ENCODE measurements at regions not wholly inside any gene's neighbourhood (a gene's known extent, or its start where the extent isn't known, plus 50 kb on each side); places are given as distances from the start of the nearest gene placed in this dataset.
A peak's percentile ranks its signal among the peaks of the same experiment; 100 is the strongest.
"Not testable (repeated sequence)": the region's sequence is repeated elsewhere in the genome, so short reads cannot be mapped to it uniquely, and the experiment has no call there.

GRCh38 chr16:86713021-86713631 is 134.8 kb downstream of the FOXL1 start:
- no peak for DNase-seq (ENCODE audit: low read depth in 2 of 2)

- DNase-seq (ENCODE audit: low read depth in 2 of 2) = no peak
Observed at GRCh38 chr16:86714166-86714565, 135.8 kb downstream of the FOXL1 start.

GRCh38 chr16:86716649-86717048 is 138.3 kb downstream of the FOXL1 start:
- no peak for DNase-seq (ENCODE audit: low read depth in 2 of 2)

- peak; percentile 48 to 50 for DNase-seq (ENCODE audit: low read depth in 2 of 2)
Observed at GRCh38 chr16:86718118-86718517, 139.8 kb downstream of the FOXL1 start.

GRCh38 chr16:86722970-86723369 is 144.6 kb downstream of the FOXL1 start:
- DNase-seq (ENCODE audit: low read depth in 2 of 2) = no peak

GRCh38 chr16:86723689-86724088 is 145.3 kb downstream of the FOXL1 start:
- DNase-seq (ENCODE audit: low read depth in 2 of 2) = no peak

- no peak for DNase-seq (ENCODE audit: low read depth in 2 of 2)
Observed at GRCh38 chr16:86725401-86725800, 147.1 kb downstream of the FOXL1 start.

GRCh38 chr16:86726340-86726739 is 148.0 kb downstream of the FOXL1 start:
- DNase-seq (ENCODE audit: low read depth in 2 of 2) = no peak

GRCh38 chr16:86727131-86727530 is 148.8 kb downstream of the FOXL1 start:
- DNase-seq (ENCODE audit: low read depth in 2 of 2) = no peak

- DNase-seq (ENCODE audit: low read depth in 2 of 2) = no peak
Observed at GRCh38 chr16:86727632-86728031, 149.3 kb downstream of the FOXL1 start.

GRCh38 chr16:86729686-86730085 is 151.3 kb downstream of the FOXL1 start:
- no peak for DNase-seq (ENCODE audit: low read depth in 2 of 2)

- DNase-seq (ENCODE audit: low read depth in 2 of 2) = no peak
Observed at GRCh38 chr16:86730086-86730485, 151.7 kb downstream of the FOXL1 start.

GRCh38 chr16:86730597-86730996 is 152.2 kb downstream of the FOXL1 start:
- no peak for DNase-seq (ENCODE audit: low read depth in 2 of 2)

- peak in 1 of 2 donors; percentile 25 for DNase-seq (ENCODE audit: low read depth in 2 of 2)
Observed at GRCh38 chr16:86732621-86733295, 154.4 kb downstream of the FOXL1 start.

- DNase-seq (ENCODE audit: low read depth in 2 of 2) = peak; percentile 49 to 66
Observed at GRCh38 chr16:86733546-86734254, 155.4 kb downstream of the FOXL1 start.

GRCh38 chr16:86734543-86735460 is 156.5 kb downstream of the FOXL1 start:
- DNase-seq (ENCODE audit: low read depth in 2 of 2) = peak; percentile 43 to 64

GRCh38 chr16:86735727-86736126 is 157.4 kb downstream of the FOXL1 start:
- DNase-seq (ENCODE audit: low read depth in 2 of 2) = no peak

GRCh38 chr16:86736502-86736901 is 158.2 kb downstream of the FOXL1 start:
- no peak for DNase-seq (ENCODE audit: low read depth in 2 of 2)

- DNase-seq (ENCODE audit: low read depth in 2 of 2) = no peak
Observed at GRCh38 chr16:86737083-86737482, 158.7 kb downstream of the FOXL1 start.

GRCh38 chr16:86738322-86738721 is 160.0 kb downstream of the FOXL1 start:
- not testable (repeated sequence) for DNase-seq (ENCODE audit: low read depth in 2 of 2)

- DNase-seq (ENCODE audit: low read depth in 2 of 2) = no peak
Observed at GRCh38 chr16:86739178-86739577, 160.8 kb downstream of the FOXL1 start.

- no peak for DNase-seq (ENCODE audit: low read depth in 2 of 2)
Observed at GRCh38 chr16:86739808-86740207, 161.5 kb downstream of the FOXL1 start.
